ENCODE measurements at regions not wholly inside any gene's neighbourhood (a gene's known extent, or its start where the extent isn't known, plus 50 kb on each side); places are given as distances from the start of the nearest gene placed in this dataset.

DNA sequence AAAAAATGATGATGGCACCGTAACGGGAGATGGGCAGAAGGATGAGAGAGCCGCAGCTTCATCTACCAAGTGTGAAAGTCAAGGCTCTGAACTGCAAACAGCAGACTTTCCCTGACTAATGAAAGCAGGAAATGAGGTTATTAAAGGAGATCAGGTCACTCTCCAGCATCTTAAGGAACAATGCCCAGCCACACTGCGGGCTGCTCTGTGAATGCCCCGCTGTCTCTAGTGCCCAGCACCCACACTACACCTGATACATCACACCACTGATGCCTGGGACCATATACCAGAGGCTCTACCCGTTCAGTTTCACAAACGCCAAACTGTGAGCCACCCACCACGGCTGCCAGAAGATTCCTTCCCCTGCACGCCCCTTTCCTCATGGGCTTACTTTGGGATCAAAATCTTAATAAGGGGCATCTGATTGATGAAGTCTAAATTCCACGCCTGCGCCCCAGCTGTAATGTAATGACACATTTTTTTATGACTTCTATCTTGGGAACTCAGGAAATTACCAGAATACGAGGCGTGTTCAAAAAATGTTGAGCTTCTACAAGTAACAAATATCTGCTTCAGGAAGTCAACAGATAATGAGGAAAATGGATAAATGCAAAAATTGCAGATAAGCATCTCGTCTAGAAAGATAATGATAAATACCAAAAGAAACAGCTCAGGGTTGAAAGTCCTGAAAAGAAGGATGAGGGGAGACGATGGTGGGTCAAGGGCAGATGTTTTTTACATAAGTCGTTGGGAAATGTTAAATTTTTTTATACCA lies 72.0 kb downstream of the MIS18A start:
- TF ChIP-seq, protein P1, sequence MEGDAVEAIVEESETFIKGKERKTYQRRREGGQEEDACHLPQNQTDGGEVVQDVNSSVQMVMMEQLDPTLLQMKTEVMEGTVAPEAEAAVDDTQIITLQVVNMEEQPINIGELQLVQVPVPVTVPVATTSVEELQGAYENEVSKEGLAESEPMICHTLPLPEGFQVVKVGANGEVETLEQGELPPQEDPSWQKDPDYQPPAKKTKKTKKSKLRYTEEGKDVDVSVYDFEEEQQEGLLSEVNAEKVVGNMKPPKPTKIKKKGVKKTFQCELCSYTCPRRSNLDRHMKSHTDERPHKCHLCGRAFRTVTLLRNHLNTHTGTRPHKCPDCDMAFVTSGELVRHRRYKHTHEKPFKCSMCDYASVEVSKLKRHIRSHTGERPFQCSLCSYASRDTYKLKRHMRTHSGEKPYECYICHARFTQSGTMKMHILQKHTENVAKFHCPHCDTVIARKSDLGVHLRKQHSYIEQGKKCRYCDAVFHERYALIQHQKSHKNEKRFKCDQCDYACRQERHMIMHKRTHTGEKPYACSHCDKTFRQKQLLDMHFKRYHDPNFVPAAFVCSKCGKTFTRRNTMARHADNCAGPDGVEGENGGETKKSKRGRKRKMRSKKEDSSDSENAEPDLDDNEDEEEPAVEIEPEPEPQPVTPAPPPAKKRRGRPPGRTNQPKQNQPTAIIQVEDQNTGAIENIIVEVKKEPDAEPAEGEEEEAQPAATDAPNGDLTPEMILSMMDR (IDR thresholded peaks at IDR 0.05; ENCODE audit: low read depth, low read length, missing control alignments): no peak
- no peak overlapping the region for H3K4me3 ChIP-seq (ENCODE audit: low read depth, low read length)
- DNase-seq (ENCODE audit: low read depth): no peak
- in situ Hi-C loops (cut with HindIII; ENCODE audit: low sequenced_read_pairs): no loop called here

DNA sequence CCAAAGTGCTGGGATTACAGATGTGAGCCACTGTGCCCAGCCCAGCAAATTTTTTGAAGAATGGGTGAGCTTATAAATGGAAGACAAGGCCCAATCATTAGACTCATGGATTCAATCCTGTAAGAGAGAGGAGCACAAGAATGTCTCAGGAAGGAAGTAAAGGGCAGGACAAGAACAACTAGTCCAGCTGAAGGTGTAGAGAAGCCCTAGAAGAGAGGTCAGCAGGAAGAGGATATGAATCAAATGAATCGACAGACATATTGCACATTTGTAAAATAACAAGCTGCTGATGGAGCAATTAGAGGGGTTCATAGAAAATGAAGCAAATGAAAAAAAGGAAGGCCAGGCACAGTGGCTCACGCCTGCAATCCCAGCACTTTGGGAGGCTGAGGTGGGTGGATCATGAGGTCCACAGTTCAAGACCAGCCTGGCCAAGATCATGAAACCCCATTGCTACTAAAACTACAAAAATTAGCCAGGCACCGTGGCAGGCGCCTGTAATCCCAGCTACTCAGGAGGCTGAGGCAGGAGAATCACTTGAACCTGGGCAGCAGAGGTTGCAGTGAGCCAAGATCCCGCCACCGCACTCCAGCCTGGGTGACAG lies 74.9 kb downstream of the MIS18A start:
- TF ChIP-seq, protein P1 (IDR thresholded peaks at IDR 0.05; ENCODE audit: low read depth, low read length, missing control alignments): no peak
- H3K4me3 ChIP-seq (ENCODE audit: low read depth, low read length): no peak overlapping the region
- no peak for DNase-seq (ENCODE audit: low read depth)
- in situ Hi-C loops (cut with HindIII; ENCODE audit: low sequenced_read_pairs): no loop called here

DNA sequence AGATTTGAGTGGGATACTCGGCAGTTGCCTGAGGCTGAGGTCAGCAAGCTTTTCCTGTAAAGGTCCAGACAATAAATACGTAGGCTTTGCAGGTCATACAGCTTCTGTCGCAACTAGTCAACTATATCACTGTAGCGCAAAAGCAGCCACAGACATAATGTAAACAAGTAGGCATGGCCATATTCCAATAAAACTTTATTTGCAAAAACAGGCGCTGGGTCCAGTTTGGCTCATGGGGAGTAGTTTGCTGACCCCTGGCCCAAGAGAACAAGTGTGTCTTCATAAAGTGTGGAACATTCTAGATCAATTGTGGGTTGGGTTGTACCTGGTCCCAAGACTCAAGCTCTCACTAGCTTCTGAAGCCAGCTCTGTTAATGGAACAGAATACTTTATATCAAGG lies 78.8 kb downstream of the MIS18A start:
- TF ChIP-seq, protein P1 (IDR thresholded peaks at IDR 0.05; ENCODE audit: low read depth, low read length, missing control alignments): no peak
- DNase-seq (ENCODE audit: low read depth): no peak
- no peak overlapping the region for H3K4me3 ChIP-seq (ENCODE audit: low read depth, low read length)
- in situ Hi-C loops (cut with HindIII; ENCODE audit: low sequenced_read_pairs): no loop called here

DNA sequence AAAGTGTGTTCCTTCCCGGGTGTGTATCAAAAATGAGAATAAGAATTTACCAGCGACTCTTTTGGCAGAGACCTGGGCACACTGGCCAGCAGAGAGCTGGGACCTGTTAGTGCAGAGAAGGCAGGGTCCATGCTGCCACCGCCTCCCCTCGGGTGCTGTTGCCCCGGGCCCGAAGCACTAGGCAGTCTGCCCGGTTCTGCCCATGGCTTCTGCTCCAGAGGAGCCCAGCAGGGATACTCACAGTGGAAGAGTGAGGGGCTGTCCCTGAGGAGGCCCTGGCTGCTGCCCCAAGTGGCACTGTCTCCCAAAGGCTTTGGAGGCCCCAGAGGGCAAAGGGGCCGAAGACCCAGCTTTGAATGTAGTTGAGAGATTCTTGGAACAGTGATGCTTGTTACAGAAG lies 80.5 kb downstream of the MIS18A start:
- TF ChIP-seq, protein P1 (IDR thresholded peaks at IDR 0.05; ENCODE audit: low read depth, low read length, missing control alignments): no peak
- no peak overlapping the region for H3K4me3 ChIP-seq (ENCODE audit: low read depth, low read length)
- in situ Hi-C loops (cut with HindIII; ENCODE audit: low sequenced_read_pairs): no loop called here

DNA sequence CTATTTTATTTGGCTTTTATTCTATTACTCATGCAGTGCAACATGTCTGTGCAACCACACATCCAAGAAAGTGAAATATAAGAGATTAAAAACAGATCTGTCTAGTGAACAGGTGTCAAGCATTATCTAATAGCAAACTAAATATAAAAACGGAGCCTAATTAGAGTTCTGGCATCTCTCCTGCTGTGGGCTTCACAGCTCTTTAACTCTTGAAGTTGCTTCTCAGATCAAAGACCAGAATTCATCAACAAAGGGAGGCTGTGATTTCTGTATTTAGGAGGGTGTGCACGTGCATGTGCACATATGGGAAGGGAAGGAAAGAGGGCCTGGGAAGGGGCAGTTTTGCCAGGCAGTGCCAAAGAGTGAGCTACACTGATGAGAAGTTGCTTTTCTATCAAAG lies 81.0 kb downstream of the MIS18A start:
- no peak overlapping the region for H3K4me3 ChIP-seq (ENCODE audit: low read depth, low read length)
- no peak for DNase-seq (ENCODE audit: low read depth)
- in situ Hi-C loops (cut with HindIII; ENCODE audit: low sequenced_read_pairs): no loop called here
- TF ChIP-seq, protein P1 (IDR thresholded peaks at IDR 0.05; ENCODE audit: low read depth, low read length, missing control alignments): no peak

More for the DNA sequence above, 80.5 kb downstream of the MIS18A start:
- no peak for DNase-seq (ENCODE audit: low read depth)

DNA sequence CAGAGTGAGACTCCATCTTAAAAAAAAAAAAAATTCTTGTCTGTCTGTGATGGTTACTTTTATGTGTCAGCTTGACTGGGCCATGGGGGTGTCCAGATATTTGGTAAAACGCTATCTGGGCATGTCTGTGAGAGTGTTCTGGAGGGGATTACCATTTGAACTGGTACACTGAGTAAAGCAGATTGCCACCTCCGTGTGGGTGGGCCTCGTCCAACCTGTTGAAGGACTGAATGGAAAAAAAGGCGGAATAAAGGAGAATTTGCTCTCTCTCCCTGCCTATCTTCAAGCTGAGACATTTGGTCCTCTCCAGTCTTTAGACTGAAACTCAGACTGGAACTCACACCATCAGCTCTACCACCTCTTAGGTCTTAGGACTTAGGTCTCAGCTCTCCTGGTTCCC lies 82.8 kb downstream of the MIS18A start:
- DNase-seq (ENCODE audit: low read depth): no peak
- H3K4me3 ChIP-seq (ENCODE audit: low read depth, low read length): no peak overlapping the region
- in situ Hi-C loops (cut with HindIII; ENCODE audit: low sequenced_read_pairs): no loop called here
- TF ChIP-seq, protein P1 (IDR thresholded peaks at IDR 0.05; ENCODE audit: low read depth, low read length, missing control alignments): no peak
